ENCODE measurements at regions not wholly inside any gene's neighbourhood (a gene's known extent, or its start where the extent isn't known, plus 50 kb on each side); places are given as distances from the start of the nearest gene placed in this dataset.

DNA sequence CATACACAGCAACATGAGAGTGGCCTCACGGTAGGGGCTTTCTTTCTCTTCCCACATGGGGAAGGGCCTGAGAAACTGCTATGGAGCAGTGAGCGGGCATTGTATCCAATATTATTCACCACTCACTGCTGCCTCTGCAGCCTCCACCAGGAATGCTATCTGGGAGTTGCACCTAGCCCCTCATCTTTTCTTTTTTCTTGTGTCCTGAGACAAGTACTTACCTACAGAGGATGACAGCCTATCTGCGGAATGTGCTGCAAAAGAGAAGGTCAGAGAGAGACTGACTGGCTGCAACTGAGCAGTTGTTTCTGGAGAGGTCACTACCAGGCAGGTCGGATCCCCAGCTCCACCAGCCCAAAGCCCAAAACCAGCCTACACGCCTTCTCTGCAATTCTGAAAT lies 52.1 kb upstream of the HTATIP2 start:
- DNase-seq (ENCODE audit: low read depth): no peak

DNA sequence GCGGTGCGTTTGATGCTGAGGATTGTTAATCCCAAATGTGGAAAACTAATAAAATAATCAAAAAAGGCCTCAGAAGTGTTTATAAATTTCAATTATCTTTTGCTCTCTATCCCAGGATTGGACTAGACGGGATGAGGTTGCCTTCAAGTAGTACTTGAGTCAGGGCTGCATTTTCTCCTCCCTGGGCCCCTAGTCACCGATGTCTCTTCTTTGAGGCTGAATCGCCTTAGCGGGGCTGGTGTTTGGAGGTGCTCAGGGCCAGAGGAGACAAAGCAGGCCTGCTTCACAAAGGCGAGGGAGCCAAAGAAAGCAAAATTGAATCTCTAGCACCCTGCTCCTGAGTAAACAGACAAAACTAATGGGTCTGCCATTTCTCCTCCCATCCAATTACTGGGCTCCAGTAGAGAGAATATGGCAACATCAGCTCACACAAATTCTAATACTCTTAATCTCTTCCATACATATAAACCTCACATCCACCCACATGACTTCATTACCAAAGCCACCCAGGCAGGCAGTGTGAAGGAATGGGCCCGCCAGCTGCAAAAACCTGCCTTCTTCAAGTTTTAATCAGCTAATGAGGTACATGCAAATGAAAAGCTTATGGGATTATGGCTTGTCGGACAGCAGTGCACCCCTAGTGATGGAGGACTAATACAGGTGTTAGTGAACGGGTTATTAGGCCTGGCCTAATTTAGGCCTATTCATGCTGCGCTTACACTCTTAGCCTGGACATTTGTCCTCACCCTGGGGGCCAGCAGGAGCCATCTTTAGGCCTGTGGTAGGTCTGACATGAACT lies 52.7 kb upstream of the HTATIP2 start:
- no peak for DNase-seq (ENCODE audit: low read depth)

DNA sequence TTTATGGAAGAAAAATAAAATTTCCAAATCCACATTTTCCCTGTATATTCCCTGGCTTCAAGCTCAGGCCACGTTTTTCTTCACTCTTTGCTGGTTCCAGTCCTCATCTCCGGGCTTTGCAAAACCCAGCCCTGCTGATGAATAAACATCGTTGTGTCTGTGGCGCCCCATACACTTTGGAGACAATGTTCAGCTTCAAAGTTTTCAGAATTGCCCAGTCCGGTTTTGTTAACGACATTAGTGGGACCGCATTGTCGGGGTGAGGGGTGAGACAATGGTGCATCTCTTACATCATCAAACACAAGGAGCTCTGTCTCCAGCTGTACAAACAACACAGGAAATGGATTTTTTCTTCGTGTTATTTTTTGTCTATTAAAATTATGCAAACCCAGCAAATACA lies 53.4 kb upstream of the HTATIP2 start:
- DNase-seq (ENCODE audit: low read depth): no peak

DNA sequence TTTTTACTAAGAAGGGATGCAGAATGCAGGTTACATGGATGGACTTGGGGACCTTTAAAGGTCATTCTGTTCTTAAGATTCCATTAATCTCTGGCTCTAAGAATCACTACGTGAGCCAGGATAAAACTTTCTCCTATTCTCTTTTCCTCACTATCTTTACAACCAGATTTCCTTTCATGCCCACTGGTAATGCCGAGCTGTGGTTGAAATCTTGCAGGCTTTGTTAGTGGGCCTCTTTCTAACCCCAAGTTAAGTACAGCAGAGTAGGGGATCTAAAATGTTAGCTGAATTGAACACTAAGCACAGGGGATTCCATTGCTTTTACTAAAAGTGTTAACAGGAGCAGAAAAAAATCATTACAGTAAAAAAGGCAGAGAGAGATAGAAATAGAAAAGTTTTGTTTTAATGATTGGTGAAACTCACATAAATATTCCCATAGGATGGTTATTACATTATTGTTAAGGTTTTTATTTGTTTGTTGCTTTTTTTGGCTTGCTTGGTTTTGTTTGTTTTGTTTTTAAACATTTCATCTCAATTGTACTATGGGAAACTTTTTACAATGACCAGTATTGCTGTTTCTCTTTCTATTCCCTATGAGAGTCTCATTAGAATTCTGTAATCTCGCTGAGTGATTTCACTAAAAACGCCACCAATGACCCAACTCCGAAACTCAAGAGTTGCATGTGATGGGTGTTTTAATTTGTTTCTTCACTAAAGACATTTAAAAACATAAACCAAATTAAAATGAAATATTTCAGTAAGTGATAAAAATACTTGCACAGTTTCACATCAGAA lies 54.1 kb upstream of the HTATIP2 start:
- no peak for DNase-seq (ENCODE audit: low read depth)

DNA sequence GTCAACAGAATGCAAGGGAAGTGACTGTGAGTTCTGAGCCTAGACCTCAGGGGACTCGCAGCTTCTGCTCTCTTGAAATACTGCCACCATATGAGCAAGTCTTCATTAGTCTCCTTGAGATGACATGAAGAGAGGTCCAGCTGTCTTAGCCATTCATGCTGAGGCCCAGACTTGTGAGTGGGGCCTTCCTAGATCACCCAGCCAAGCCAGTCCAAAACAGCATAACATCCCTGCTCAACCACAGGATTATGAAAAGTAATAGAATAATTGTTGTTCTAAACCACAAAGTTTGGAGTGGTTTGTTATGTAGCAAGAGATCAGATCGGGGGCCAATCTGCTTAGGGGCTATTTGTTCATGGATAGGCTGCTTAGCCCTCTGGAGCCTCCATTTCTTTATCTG lies 54.9 kb upstream of the HTATIP2 start:
- no peak for DNase-seq (ENCODE audit: low read depth)

DNA sequence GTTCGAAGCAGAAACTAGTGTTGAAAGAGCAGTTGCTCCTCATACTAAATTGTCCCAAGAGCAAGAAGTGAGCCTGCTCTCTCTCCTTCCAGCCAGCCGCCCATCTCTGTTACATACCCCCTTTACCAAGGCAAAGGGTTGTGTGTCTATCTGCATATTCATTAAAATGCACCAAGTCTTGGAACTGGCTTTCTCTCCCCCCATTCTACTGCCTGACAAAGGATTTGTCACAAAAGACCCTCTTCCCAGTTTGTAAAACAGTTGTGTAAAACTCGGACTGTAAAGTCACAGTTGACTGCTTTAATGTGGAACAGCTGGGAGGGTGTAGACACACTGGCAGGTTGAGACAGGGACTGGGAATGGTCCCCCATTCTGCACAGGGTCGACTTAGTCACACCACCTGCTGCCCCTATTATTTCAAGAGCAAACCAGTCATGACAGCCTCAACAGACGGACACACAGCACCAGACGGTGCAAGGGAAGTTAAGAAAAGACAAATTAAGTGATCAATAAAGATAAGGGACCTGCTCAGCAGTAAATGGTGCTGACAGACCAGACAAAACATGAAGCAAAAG lies 60.0 kb upstream of the HTATIP2 start:
- DNase-seq (ENCODE audit: low read depth): no peak

DNA sequence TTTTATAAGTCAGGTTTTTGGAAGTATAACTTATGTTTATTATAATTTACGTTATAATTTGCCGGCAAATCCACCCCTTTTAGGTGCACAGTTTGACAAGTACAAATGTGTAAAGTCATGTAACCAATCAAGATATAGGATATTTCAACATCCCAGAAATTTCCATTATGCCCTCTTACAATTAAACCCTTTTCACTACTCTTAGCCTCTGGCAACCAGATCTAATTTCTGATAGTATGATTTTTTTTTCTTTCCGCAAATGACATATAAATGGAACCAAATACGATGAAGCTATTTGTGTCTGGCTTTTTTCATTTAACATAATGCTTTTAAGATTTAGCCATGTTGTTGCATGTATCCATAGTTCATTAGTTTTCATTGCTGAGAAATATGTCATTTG lies 69.5 kb upstream of the HTATIP2 start:
- no peak for DNase-seq (ENCODE audit: low read depth)

DNA sequence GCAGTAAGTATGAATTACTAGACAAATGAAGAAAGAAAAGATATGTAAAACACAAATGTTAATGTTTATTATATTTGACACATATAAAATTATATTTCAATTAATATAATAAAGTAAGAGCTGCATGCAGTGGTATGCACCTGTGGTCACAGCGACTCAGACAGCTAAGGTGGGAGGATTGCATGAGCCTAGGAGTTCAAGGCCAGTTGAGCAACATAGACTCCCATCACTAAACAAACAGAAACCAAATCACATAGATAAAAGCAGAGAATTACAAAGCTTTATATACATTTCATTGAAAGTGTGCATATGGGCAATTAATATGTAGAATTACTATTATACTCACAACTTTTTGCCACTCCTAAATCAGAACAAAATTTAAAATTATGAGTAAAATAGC lies 70.0 kb upstream of the HTATIP2 start:
- DNase-seq (ENCODE audit: low read depth): no peak

DNA sequence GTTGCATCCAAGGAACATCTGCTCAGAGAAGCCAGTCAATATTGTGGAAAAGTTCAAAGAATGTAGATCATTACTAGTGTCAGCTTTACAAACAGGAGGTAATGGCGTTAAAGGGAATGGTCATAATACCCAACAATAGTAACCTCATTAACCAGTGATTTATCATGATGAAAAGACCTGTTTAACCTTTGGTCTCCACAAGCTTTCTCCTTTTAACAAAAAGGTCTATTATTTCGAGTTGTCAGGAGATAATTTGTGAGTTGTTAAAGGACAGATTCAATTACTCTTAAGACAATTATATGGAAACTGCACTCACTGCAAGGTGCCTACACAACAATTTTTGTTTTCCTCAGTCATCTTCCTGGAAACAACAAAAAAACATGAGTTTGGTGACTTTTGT lies 73.8 kb upstream of the HTATIP2 start:
- DNase-seq (ENCODE audit: low read depth): no peak

DNA sequence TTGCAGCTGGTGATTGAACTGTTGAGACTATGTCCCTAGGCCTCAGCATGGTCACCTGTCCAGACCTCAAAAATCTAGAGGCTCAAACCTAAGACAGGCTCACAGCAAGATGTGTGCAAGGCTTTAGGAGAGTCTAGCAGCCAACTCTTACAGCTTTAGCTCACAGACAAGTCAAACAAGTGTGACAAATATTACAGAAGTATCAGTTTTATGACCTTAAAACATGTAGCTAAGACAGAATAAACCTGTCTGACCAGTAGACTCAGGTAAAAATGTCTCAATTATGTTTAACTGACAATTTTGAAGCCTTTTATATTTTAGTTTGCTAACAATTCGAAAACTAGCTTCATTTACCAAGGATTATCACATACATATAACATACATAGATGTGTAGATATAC lies 80.0 kb upstream of the HTATIP2 start:
- DNase-seq (ENCODE audit: low read depth): no peak

DNA sequence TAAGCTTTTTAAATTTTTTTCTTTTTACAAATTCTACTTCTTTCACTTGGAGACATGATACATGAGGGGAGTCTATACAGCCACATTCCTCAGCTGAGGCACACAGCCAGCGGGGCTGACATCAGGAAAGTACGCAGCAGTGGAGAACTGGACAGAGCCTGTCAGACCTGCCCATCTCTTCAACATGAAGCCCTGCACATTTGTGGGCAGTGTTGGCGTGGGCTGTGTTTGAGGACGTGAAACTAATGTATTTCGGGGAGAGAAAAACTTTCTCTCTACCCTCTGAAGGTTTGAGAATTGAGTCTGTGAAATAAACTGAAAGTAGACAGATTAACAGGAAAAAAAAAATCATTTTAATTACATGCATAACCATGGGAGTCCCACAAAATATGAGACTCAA lies 84.8 kb upstream of the HTATIP2 start:
- DNase-seq (ENCODE audit: low read depth): no peak

DNA sequence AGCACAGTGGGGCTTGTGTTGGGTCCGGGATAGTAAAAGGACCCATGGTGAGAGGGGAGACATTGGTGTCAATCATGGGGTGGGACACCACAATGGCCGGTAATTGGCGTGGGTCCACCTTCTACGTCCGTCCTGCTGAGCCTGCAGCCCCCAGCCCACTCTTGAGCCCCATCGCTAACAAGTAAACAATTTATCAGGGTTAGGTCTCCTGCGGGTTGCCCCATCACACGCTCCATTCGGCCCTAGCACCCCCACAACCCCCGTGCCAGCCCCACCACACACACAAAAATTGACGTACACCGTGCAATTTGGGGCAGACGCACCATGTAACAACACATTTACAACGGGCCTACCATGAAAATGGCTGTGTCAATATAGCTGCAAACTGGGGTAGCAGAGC lies 86.5 kb upstream of the HTATIP2 start:
- no peak for DNase-seq (ENCODE audit: low read depth)

DNA sequence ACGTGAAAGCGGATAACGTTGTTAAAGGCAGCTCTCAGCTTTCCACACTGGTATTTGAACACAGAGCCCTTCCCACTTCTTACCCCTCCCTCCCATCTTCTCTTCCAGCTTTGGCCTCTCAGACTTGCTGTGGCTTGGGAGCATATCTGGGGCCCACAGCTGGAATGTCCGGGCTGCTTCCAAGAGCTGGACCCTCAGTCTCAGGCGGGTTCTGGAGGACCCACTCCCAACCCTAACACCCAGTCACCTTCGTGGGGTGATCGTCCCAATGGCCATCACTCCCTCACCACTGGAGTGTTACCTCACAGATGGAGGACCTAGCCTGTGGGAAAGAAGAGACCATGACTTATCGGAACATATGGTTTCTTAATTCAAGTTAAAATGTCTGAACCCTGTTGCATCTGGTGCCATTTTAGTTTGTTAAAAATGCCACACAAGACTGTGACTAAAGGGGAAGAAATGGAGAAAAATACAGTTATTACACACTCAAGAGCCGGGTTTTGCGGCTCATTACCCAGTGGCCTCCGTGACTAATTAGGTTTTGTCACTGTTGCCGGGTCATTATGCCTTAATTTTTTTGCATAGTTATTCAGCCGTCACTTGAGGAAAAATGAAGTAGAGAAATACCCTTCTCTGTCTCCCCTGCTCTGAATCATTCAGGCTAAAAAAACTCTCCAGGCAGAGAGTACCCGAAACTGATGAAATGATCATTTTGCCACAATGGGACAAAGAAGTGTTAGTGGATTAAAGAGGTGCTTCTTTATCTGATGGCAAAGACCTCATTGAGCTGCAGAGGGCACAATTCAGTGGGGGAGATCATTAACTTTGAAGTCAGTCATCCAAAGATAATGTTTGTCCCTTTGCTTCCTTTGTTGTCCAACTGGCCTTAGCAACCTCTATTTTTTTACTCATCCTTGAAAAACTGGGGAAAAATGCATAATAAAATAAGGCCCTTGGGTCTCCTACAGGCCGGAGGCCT lies 87.2 kb upstream of the HTATIP2 start:
- DNase-seq (ENCODE audit: low read depth): no peak

DNA sequence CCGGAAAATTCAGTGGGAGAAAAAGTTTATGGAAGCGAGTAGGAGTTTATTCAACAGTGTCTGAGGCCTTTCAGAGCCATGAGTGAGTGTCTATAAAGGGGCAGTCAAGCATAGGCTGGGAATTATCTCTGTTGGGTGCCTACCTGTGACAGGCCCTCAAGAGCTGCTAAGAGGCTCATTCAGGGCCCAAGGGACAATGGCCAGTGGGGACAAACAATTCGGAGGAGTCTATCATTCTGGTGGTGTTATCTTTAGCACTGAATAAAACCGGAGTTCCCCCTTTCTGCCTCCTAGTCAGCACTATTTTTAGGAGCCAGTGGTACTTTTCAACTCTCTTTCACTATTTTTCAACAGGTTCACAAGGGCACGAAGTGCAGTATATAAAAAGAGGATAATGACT lies 89.5 kb upstream of the HTATIP2 start:
- DNase-seq (ENCODE audit: low read depth): no peak

DNA sequence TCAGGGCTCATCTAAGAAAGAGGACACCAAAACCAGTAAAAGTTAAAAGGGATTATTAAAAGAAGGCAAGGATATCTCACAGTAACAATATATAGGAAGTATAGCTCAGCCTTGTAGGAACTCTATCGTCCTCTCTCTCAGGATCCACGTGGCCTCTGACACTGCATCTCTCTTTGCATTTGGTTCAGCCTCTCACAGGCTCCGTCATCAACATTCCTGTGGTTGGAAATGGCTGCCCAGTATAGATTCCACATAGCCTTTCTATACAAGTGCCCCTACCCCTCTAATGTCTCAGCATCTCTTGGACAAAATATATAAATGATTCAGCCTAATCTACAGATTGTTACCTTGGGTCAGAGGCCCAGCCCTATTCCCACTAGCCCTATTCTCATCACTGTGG lies 101.3 kb upstream of the DBX1 start:
- DNase-seq (ENCODE audit: low read depth): peak; percentile 7

DNA sequence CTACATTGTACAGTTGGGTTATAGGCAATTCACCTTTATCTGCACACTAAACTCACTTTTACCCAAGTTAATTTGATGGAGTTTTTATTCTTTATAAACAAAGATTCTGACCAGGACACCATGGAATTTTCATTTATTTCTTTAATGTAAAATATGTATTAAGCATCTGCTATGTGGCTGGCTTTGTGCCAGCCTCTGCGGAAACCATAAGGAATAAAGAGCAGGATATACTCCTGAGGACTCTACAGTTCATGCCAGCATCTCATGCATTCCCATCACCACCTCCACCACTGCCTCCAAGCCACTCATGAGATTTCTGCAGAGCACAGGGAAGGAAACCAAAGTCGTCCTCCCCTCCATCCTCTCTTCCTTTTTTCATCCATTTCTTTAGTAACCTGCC lies 100.0 kb upstream of the DBX1 start:
- DNase-seq (ENCODE audit: low read depth): no peak

DNA sequence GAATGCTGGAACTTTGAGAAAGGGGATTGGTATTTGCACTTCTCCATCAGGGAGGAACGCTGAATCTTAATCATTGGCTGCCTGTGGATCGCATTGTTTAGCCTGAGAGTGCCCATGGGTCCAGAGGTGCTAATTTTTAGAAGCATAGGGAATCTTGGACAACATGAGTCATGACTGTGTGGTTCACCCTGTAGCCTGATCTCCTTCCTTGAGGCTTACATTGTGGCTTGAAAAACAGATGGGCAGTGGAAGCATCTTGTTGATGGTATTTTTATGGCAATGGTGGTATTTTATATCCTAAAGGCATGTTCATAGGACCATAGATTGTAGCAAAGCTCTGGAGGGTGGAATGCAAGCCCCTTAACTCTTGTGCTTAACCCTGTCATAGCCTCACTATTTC lies 99.2 kb upstream of the DBX1 start:
- DNase-seq (ENCODE audit: low read depth): peak; percentile 7

DNA sequence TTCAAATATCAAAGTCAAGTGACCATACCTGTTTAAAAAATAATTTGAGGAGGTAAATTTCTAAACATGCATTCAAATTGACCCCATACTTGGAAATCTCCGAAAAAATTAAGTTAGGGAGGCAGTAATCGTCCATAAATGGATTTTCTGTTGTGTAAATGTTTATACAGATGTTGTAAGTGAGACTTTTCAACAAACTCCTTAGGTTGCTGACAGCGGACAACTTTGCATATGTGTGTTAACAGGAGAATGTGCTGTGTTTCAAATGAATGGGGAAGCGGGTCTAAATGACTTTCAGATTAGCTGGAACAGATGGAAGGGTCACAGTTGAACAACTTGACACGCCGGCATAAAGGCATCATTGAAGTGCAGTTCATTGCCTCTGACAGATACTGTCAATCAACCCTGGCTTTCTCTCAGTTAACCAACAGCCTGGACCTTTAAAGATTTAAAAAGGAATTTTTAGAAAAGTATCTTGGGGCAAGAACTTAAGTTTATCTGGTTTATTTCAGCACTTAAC lies 98.2 kb upstream of the DBX1 start:
- no peak for DNase-seq (ENCODE audit: low read depth)

DNA sequence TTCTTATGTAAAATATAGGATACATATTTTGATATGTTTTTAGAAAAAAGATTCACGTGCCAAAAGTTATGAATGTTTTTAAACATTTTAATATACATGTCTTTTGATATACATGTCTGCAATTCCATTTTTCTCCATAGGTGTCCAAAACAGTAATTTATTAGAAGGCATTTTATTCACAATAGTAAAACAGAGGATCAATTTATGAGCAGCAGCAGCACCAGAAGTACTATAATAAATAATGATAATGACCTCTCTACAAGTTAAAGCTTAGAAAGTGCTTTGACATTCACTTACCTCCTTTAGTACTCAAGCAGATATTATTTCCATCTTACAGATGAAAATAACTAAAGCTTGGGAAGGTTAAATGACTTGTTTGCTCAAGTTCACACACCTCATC lies 96.7 kb upstream of the DBX1 start:
- no peak for DNase-seq (ENCODE audit: low read depth)

DNA sequence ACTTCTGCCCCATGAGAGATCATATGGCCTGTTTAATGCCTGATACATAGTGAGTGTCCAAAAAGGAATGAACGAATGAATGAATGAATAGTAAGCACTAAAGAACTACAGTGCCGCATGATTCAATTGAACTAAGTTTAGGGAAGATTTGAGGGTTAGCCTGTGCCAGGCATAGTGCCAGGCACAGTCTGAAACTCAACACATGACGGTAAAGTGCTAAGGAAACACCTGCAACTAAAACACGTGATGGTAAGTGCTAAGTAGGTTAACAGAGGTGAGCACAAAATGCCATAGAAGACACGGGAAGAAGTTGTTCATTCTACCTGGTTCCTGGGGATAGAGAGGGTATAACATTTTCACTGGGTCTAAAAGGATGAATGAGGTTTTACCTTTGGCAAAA lies 93.5 kb upstream of the DBX1 start:
- no peak for DNase-seq (ENCODE audit: low read depth)

DNA sequence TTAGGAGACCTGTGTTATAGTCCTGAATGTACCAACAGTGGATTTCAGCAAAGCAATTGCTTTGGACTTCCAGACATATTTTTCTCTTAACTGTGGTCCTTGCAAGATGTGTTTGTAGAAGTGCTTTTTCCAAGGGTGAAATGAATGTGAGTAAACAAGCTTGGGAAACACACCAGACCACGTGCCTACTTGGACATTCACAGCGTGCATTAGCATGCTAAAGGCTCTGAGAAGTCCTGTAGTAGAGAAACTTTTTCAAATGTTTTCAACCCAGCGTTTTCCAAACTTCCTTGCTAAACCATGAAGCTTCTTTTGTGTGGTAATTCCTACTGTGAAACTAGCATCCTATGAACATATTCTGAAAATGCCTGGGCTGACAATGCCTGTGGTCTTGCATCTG lies 91.2 kb upstream of the DBX1 start:
- DNase-seq (ENCODE audit: low read depth): no peak

All from EH (cell line).